Neural cell (in vitro differentiated cells): ENCODE measurements at regions not wholly inside any gene's neighbourhood (a gene's known extent, or its start where the extent isn't known, plus 50 kb on each side); places are given as distances from the start of the nearest gene placed in this dataset.

ENCODE experiments used
- POLR2AphosphoS5 ChIP-seq: IDR thresholded peaks from 2 replicates; pipeline ENCODE4 v1.6.1; 2012
- RAD21 ChIP-seq: fragments of 450-650 bp; conservative IDR thresholded peaks from 2 replicates; pipeline ENCODE4 v1.6.1; 2014; ENCODE audit warnings: antibody characterized with exemption, mild to moderate bottlenecking, moderate library complexity

- TF ChIP-seq RAD21 (no peak), POLR2AphosphoS5 (no peak)
Measured at GRCh38 chr16:13376174-13376573, 474.8 kb downstream of the SHISA9 start.
